ENCODE measurements at regions not wholly inside any gene's neighbourhood (a gene's known extent, or its start where the extent isn't known, plus 50 kb on each side); places are given as distances from the start of the nearest gene placed in this dataset.
"Not testable (repeated sequence)": the region's sequence is repeated elsewhere in the genome, so short reads cannot be mapped to it uniquely, and the experiment has no call there.

- DNase-seq (ENCODE audit: low read depth), result no peak
- H3K4me3 ChIP-seq (ENCODE audit: low read depth, low read length), result no peak overlapping the region
- TF ChIP-seq, protein P1, sequence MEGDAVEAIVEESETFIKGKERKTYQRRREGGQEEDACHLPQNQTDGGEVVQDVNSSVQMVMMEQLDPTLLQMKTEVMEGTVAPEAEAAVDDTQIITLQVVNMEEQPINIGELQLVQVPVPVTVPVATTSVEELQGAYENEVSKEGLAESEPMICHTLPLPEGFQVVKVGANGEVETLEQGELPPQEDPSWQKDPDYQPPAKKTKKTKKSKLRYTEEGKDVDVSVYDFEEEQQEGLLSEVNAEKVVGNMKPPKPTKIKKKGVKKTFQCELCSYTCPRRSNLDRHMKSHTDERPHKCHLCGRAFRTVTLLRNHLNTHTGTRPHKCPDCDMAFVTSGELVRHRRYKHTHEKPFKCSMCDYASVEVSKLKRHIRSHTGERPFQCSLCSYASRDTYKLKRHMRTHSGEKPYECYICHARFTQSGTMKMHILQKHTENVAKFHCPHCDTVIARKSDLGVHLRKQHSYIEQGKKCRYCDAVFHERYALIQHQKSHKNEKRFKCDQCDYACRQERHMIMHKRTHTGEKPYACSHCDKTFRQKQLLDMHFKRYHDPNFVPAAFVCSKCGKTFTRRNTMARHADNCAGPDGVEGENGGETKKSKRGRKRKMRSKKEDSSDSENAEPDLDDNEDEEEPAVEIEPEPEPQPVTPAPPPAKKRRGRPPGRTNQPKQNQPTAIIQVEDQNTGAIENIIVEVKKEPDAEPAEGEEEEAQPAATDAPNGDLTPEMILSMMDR (conservative IDR thresholded peaks at IDR 0.05; ENCODE audit: low read depth, low read length), result no peak
These were observed 227.3 kb downstream of the TINAG start for GRCh38 chr6:54535568-54535967.

DNA sequence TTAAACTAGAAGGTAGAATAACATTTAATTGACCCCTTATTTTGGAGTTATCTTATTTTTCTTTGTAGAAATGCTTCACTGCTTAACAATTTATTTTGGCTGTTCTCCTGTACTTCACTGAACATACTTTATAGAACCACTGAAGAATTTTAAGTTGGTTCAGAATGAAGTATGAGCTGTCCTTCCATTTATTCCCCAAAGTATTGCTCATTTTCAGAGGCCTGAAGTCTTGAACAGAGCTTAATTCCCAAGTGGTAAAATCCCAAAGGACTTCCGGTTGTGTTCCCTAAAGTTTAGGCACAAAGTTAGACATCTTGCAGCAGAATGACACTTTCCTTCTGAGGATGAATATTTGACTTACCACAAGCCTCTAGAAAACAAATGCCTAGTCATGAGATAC lies 233.3 kb downstream of the TINAG start:
- no peak for DNase-seq (ENCODE audit: low read depth)

DNA sequence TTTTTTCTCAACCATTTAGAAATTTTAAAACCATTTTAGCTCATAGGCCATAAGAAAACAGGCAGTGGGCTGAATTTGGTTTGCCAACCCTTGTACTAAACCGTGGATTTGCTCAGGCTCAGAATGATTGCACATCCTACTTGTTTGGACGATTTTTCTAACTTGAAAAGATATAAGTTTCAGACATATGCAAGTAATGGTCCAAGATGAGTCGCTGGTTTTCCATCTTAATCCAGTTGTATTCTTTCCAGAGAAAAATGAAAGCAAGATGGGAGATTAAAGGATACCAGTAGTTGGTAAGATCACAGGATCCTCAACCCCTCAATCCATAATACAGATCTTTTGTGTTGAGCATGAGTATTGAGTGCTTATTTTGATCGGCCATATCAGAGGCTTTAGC lies 250.9 kb downstream of the TINAG start:
- TF ChIP-seq, protein P1 (conservative IDR thresholded peaks at IDR 0.05; ENCODE audit: low read depth, low read length), result no peak
- no peak overlapping the region for H3K4me3 ChIP-seq (ENCODE audit: low read depth, low read length)
- no peak for DNase-seq (ENCODE audit: low read depth)

More for the DNA sequence above, 233.3 kb downstream of the TINAG start:
- TF ChIP-seq, protein P1 (conservative IDR thresholded peaks at IDR 0.05; ENCODE audit: low read depth, low read length), result no peak
- H3K4me3 ChIP-seq (ENCODE audit: low read depth, low read length), result no peak overlapping the region

- H3K4me3 ChIP-seq (ENCODE audit: low read depth, low read length); DNase-seq (ENCODE audit: low read depth): not testable (repeated sequence)
These were observed 255.9 kb downstream of the TINAG start for GRCh38 chr6:54564188-54564587.

- DNase-seq (ENCODE audit: low read depth), result no peak
- TF ChIP-seq, protein P1 (conservative IDR thresholded peaks at IDR 0.05; ENCODE audit: low read depth, low read length), result no peak
- no peak overlapping the region for H3K4me3 ChIP-seq (ENCODE audit: low read depth, low read length)
These were observed 266.4 kb downstream of the TINAG start for GRCh38 chr6:54574671-54575070.

- no peak for DNase-seq (ENCODE audit: low read depth)
- TF ChIP-seq, protein P1 (conservative IDR thresholded peaks at IDR 0.05; ENCODE audit: low read depth, low read length), result no peak
- no peak overlapping the region for H3K4me3 ChIP-seq (ENCODE audit: low read depth, low read length)
These were observed 268.3 kb upstream of the FAM83B start for GRCh38 chr6:54578261-54578660.

- no peak overlapping the region for H3K4me3 ChIP-seq (ENCODE audit: low read depth, low read length)
- peak; percentile 10 for DNase-seq (ENCODE audit: low read depth)
- TF ChIP-seq, protein P1 (conservative IDR thresholded peaks at IDR 0.05; ENCODE audit: low read depth, low read length), result no peak
These were observed 267.6 kb upstream of the FAM83B start for GRCh38 chr6:54579011-54579410.

- peak; percentile 33 for DNase-seq (ENCODE audit: low read depth)
- no peak overlapping the region for H3K4me3 ChIP-seq (ENCODE audit: low read depth, low read length)
These were observed 260.3 kb upstream of the FAM83B start for GRCh38 chr6:54586251-54586650.

More at GRCh38 chr6:54586251-54586650, 260.3 kb upstream of the FAM83B start:
- TF ChIP-seq, protein P1 (conservative IDR thresholded peaks at IDR 0.05; ENCODE audit: low read depth, low read length), result no peak

All from choroid plexus epithelial cell (primary cell).